Fibroblast of lung (primary cell): ENCODE measurements at regions not wholly inside any gene's neighbourhood (a gene's known extent, or its start where the extent isn't known, plus 50 kb on each side); places are given as distances from the start of the nearest gene placed in this dataset.

Experiments used
- CTCF ChIP-seq, 2 donors: IDR thresholded peaks in 1 of 2; conservative IDR thresholded peaks in 1 of 2; 1 replicate in 1 of 2; 2 replicates in 1 of 2; pipeline ENCODE4 v1.5.1; 2011 to 2012; ENCODE audit warnings: low read length in 2 of 2, control low read depth in 1 of 2, inconsistent platforms in 1 of 2, low read depth in 1 of 2, mild to moderate bottlenecking in 1 of 2
- EZH2 ChIP-seq: IDR thresholded peaks from 2 replicates; pipeline ENCODE4 v1.5.1; 2012; ENCODE audit warnings: low read length, control low read depth, mild to moderate bottlenecking; ENCODE audit errors: missing control alignments

- no peak for TF ChIP-seq CTCF (conservative IDR thresholded peaks at IDR 0.05 in 1 of 2, IDR thresholded peaks at IDR 0.05 in 1 of 2; ENCODE audit: low read depth in 1 of 2, low read length in 2 of 2)
- TF ChIP-seq EZH2 = no peak
These were observed 550.1 kb downstream of the SOX6 start for GRCh38 chr11:15806217-15806616.
